Calu3 (cell line): ENCODE measurements at regions not wholly inside any gene's neighbourhood (a gene's known extent, or its start where the extent isn't known, plus 50 kb on each side); places are given as distances from the start of the nearest gene placed in this dataset.
A peak's percentile ranks its signal among the peaks of the same experiment; 100 is the strongest.

Experiments used
- BruUV-seq: library from RNA; stranded (reverse); fragments of 400-500 nt; replicated peaks from 2 replicates; lab custom pipeline; 2021; lab: Mats Ljungman, UMichigan
- CTCF ChIA-PET: fragments of 300-600 bp; sonication (Branson Sonifier 250); formaldehyde crosslinking; loops from one replicate; lab custom pipeline; 2022; ENCODE audit warnings: antibody characterized with exemption; lab: Charles Lee
- DNase-seq: peaks from one replicate; pipeline ENCODE4 v3.0.0; 2022
- H3K27ac Mint-ChIP-seq: one replicate; pipeline ENCODE4 v1.8.0; 2022; ENCODE audit warnings: mixed read lengths; ENCODE audit not compliant: unreplicated experiment
- H3K27me3 Mint-ChIP-seq: one replicate; pipeline ENCODE4 v1.8.0; 2022; ENCODE audit warnings: mixed read lengths; ENCODE audit not compliant: unreplicated experiment
- H3K36me3 Mint-ChIP-seq: one replicate; pipeline ENCODE4 v1.8.0; 2022; ENCODE audit warnings: mild to moderate bottlenecking, moderate library complexity, mixed read lengths; ENCODE audit not compliant: insufficient read depth, unreplicated experiment
- H3K4me1 Mint-ChIP-seq: one replicate; pipeline ENCODE4 v1.8.0; 2022; ENCODE audit warnings: mild to moderate bottlenecking, low read depth, mixed read lengths; ENCODE audit not compliant: unreplicated experiment
- H3K4me3 Mint-ChIP-seq: one replicate; pipeline ENCODE4 v1.8.0; 2022; ENCODE audit warnings: mild to moderate bottlenecking, low read depth, moderate library complexity, mixed read lengths; ENCODE audit not compliant: unreplicated experiment
- H3K9me3 Mint-ChIP-seq: one replicate; pipeline ENCODE4 v1.8.0; 2022; ENCODE audit warnings: low read depth, mixed read lengths; ENCODE audit not compliant: unreplicated experiment
- CTCF ChIP-seq: fragments of 200-600 bp; IDR thresholded peaks from one replicate; pipeline ENCODE4 v1.8.0; 2022; ENCODE audit warnings: antibody characterized with exemption; ENCODE audit not compliant: unreplicated experiment
- intact Hi-C: fragments of 100-400 bp; cut with micrococcal nuclease; formaldehyde crosslinking; loops from one replicate; pipeline ENCODE4 v1.10.0; 2022; ENCODE audit not compliant: unreplicated experiment

- no peaks in the 10 kb centered on the region for H3K9me3 Mint-ChIP-seq
- H3K27ac Mint-ChIP-seq: no peak overlapping the region
- no peak for DNase-seq
- no TSS peak for BruUV-seq
- no peak for TF ChIP-seq CTCF
- H3K4me1 Mint-ChIP-seq: no peaks in the 10 kb centered on the region
- H3K27me3 Mint-ChIP-seq: peaks cover 82% of the 10 kb centered on the region
- CTCF ChIA-PET: no interaction called here
- no peak overlapping the region for H3K4me3 Mint-ChIP-seq
- intact Hi-C loops: no loop called here
- no peaks in the 10 kb centered on the region for H3K36me3 Mint-ChIP-seq
Measured at GRCh38 chr1:112169517-112169916, 180.0 kb upstream of the KCND3 start.

GRCh38 chr1:112172294-112172882 lies 182.9 kb upstream of the KCND3 start:
- no peak for TF ChIP-seq CTCF
- H3K36me3 Mint-ChIP-seq: no peaks in the 10 kb centered on the region
- H3K9me3 Mint-ChIP-seq: no peaks in the 10 kb centered on the region
- no peak overlapping the region for H3K4me3 Mint-ChIP-seq
- no peaks in the 10 kb centered on the region for H3K4me1 Mint-ChIP-seq
- BruUV-seq: no TSS peak
- no peak overlapping the region for H3K27ac Mint-ChIP-seq
- DNase-seq: peak; percentile 30
- CTCF ChIA-PET: no interaction called here
- peaks cover 69% of the 10 kb centered on the region for H3K27me3 Mint-ChIP-seq
- intact Hi-C loops: no loop called here

- no peak for DNase-seq
- no peaks in the 10 kb centered on the region for H3K4me1 Mint-ChIP-seq
- no peaks in the 10 kb centered on the region for H3K36me3 Mint-ChIP-seq
- H3K27ac Mint-ChIP-seq: no peak overlapping the region
- no peak overlapping the region for H3K4me3 Mint-ChIP-seq
- H3K9me3 Mint-ChIP-seq: no peaks in the 10 kb centered on the region
- TF ChIP-seq CTCF: no peak
- intact Hi-C loops: no loop called here
- no TSS peak for BruUV-seq
- CTCF ChIA-PET: no interaction called here
- H3K27me3 Mint-ChIP-seq: peaks cover 24% of the 10 kb centered on the region
Measured at GRCh38 chr1:112177314-112177713, 187.8 kb upstream of the KCND3 start.

GRCh38 chr1:112188611-112189010 lies 199.1 kb upstream of the KCND3 start:
- no TSS peak for BruUV-seq
- Mint-ChIP-seq H3K9me3 (no peaks in the 10 kb centered on the region), H3K4me1 (no peaks in the 10 kb centered on the region), H3K4me3 (no peak overlapping the region), H3K36me3 (no peaks in the 10 kb centered on the region), H3K27ac (no peak overlapping the region), H3K27me3 (no peaks in the 10 kb centered on the region)
- CTCF ChIA-PET: no interaction called here
- intact Hi-C loops: no loop called here
- no peak for TF ChIP-seq CTCF
- DNase-seq: no peak
